ENCODE measurements at regions not wholly inside any gene's neighbourhood (a gene's known extent, or its start where the extent isn't known, plus 50 kb on each side); places are given as distances from the start of the nearest gene placed in this dataset.

DNA sequence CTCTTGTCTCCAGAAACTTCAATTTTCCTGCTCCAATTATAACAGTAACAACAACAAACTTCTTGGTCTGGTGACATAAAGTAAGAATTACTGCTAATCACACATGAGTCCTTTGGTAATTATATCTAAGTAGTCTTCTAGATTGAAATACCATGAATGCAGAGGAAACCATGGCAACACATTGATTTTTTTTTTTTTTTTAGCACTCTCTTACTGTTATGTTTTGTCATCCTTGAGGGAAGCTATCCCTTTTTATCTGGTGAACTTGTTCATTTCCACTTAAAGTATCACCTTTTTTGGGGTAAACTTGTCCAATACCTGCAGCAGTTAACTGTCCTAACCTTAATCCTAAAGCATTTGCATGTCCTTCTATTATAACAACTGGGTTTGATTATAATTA is 256.3 kb downstream of the B3GLCT start:
- no peaks in the 10 kb centered on the region for H3K9me3 ChIP-seq (replicated peaks; ENCODE audit: control insufficient read depth, insufficient read depth, low read depth, low read length)
- ChIA-PET CTCF (ENCODE audit: low intra/inter-chr PET ratio) (no interaction called here), POLR2A (no interaction called here)
- H3K4me3 ChIP-seq = no peak overlapping the region
- FAIRE-seq (no peak), ATAC-seq (no peak), DNase-seq (ENCODE audit: extremely low read depth in 1 of 4, low spot score in 3 of 4) (no peak)
- H4K20me1 ChIP-seq (replicated peaks; ENCODE audit: control insufficient read depth, insufficient read depth, low read length) = no peaks in the 10 kb centered on the region
- H3K36me3 ChIP-seq (ENCODE audit: control insufficient read depth, insufficient read depth, low read length) = no peaks in the 10 kb centered on the region
- H3K27ac ChIP-seq (ENCODE audit: extremely low read depth, low read depth, low read length) = no peak overlapping the region
- H3K4me2 ChIP-seq (ENCODE audit: insufficient read depth, low read length) = no peak overlapping the region
- TF ChIP-seq ETV5 (CRISPR knock-in tag; IDR thresholded peaks at IDR 0.05; ENCODE audit: low read depth) (no peak), SNRNP70 (optimal IDR thresholded peaks at IDR 0.05; ENCODE audit: low read depth, low read length) (no peak), NR3C1 (CRISPR knock-in tag; IDR thresholded peaks at IDR 0.05) (no peak), SMAD4 (CRISPR knock-in tag; conservative IDR thresholded peaks at IDR 0.05) (no peak), RHOXF2B (CRISPR knock-in tag; conservative IDR thresholded peaks at IDR 0.05) (no peak), MIER1 (IDR thresholded peaks at IDR 0.05; ENCODE audit: low read depth) (no peak), CBFB (CRISPR knock-in tag; IDR thresholded peaks at IDR 0.05) (no peak)
- TF ChIP-seq, protein P1, sequence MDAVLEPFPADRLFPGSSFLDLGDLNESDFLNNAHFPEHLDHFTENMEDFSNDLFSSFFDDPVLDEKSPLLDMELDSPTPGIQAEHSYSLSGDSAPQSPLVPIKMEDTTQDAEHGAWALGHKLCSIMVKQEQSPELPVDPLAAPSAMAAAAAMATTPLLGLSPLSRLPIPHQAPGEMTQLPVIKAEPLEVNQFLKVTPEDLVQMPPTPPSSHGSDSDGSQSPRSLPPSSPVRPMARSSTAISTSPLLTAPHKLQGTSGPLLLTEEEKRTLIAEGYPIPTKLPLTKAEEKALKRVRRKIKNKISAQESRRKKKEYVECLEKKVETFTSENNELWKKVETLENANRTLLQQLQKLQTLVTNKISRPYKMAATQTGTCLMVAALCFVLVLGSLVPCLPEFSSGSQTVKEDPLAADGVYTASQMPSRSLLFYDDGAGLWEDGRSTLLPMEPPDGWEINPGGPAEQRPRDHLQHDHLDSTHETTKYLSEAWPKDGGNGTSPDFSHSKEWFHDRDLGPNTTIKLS (IDR thresholded peaks at IDR 0.05; ENCODE audit: borderline replicate concordance, low read depth) = no peak
- TF ChIP-seq, protein P2, sequence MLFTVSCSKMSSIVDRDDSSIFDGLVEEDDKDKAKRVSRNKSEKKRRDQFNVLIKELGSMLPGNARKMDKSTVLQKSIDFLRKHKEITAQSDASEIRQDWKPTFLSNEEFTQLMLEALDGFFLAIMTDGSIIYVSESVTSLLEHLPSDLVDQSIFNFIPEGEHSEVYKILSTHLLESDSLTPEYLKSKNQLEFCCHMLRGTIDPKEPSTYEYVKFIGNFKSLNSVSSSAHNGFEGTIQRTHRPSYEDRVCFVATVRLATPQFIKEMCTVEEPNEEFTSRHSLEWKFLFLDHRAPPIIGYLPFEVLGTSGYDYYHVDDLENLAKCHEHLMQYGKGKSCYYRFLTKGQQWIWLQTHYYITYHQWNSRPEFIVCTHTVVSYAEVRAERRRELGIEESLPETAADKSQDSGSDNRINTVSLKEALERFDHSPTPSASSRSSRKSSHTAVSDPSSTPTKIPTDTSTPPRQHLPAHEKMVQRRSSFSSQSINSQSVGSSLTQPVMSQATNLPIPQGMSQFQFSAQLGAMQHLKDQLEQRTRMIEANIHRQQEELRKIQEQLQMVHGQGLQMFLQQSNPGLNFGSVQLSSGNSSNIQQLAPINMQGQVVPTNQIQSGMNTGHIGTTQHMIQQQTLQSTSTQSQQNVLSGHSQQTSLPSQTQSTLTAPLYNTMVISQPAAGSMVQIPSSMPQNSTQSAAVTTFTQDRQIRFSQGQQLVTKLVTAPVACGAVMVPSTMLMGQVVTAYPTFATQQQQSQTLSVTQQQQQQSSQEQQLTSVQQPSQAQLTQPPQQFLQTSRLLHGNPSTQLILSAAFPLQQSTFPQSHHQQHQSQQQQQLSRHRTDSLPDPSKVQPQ (CRISPR knock-in tag; IDR thresholded peaks at IDR 0.05; ENCODE audit: borderline replicate concordance) = no peak
- no peaks in the 10 kb centered on the region for H3K79me2 ChIP-seq (ENCODE audit: control insufficient read depth, insufficient read depth, low read length)
- H3K9ac ChIP-seq (ENCODE audit: insufficient read depth in 1 of 2, low read depth in 2 of 2, low read length in 2 of 2) = no peak overlapping the region
- H2AFZ ChIP-seq (ENCODE audit: low read depth, low read length) = no peak overlapping the region
- no peaks in the 10 kb centered on the region for H3K9me1 ChIP-seq (ENCODE audit: control insufficient read depth, insufficient read depth, low read length)
- intact Hi-C loops (cut with micrococcal nuclease) = no loop called here
- no peaks in the 10 kb centered on the region for H3K4me1 ChIP-seq (replicated peaks in 1 of 2; ENCODE audit: control insufficient read depth in 2 of 2, insufficient read depth in 2 of 2, low read length in 2 of 2)
- BruUV-seq (replicated peaks) = no TSS peak
- no peaks in the 10 kb centered on the region for H3K27me3 ChIP-seq (ENCODE audit: control insufficient read depth in 2 of 2, insufficient read depth in 2 of 2, low read length in 2 of 2)
- in situ Hi-C loops (cut with MboI) = no loop called here

Data from K562 (cell line).